DND-41 (cell line): ENCODE measurements at regions not wholly inside any gene's neighbourhood (a gene's known extent, or its start where the extent isn't known, plus 50 kb on each side); places are given as distances from the start of the nearest gene placed in this dataset.

Experiments
- ATAC-seq: fragments of 200-7000 bp; cut with Tn5 transposase; 3 replicates; pipeline ENCODE4 v1.9.1; 2021; ENCODE audit warnings: low read depth; ENCODE audit not compliant: insufficient read depth
- DNase-seq: peaks from one replicate; pipeline ENCODE4 v3.0.0-alpha.2; 2020
- H2AFZ ChIP-seq: 2 replicates; pipeline ENCODE4 v1.6.0; 2012; ENCODE audit warnings: low read depth, low read length
- H3K27ac ChIP-seq: 2 replicates; pipeline ENCODE4 v1.5.1; 2012; ENCODE audit warnings: low read length, inconsistent platforms
- H3K27me3 ChIP-seq: fragments of 200-600 bp; sonication (generic); 2 replicates; pipeline ENCODE4 v1.6.0; 2012; ENCODE audit warnings: low read length, mild to moderate bottlenecking, inconsistent platforms; ENCODE audit not compliant: insufficient read depth, poor library complexity
- H3K36me3 ChIP-seq: 2 replicates; pipeline ENCODE4 v1.5.1; 2012; ENCODE audit warnings: low read length, inconsistent platforms; ENCODE audit not compliant: insufficient read depth
- H3K4me1 ChIP-seq: 2 replicates; pipeline ENCODE4 v1.5.1; 2012; ENCODE audit warnings: mild to moderate bottlenecking, low read length; ENCODE audit not compliant: insufficient read depth
- H3K4me2 ChIP-seq: 2 replicates; pipeline ENCODE4 v1.6.0; 2012; ENCODE audit warnings: mild to moderate bottlenecking, moderate library complexity, low read length, inconsistent platforms; ENCODE audit not compliant: insufficient read depth
- H3K4me3 ChIP-seq, 2 experiments: fragments of 200-600 bp in 1 of 2; shearing (Covaris generic) in 1 of 2; 2 replicates each; pipeline ENCODE4 v1.5.1; 2012 to 2016; ENCODE audit warnings: inconsistent platforms in 2 of 2, low read length in 2 of 2, mild to moderate bottlenecking in 2 of 2, low read depth in 1 of 2, moderate library complexity in 1 of 2
- H3K79me2 ChIP-seq: 2 replicates; pipeline ENCODE4 v1.6.0; 2012; ENCODE audit warnings: low read length, inconsistent platforms; ENCODE audit not compliant: insufficient read depth
- H3K9ac ChIP-seq: 2 replicates; pipeline ENCODE4 v1.6.0; 2012; ENCODE audit warnings: low read depth, mild to moderate bottlenecking, inconsistent platforms, low read length, moderate library complexity
- H3K9me3 ChIP-seq: 2 replicates; pipeline ENCODE4 v1.5.1; 2012; ENCODE audit warnings: low read length, moderate library complexity, mild to moderate bottlenecking, inconsistent platforms; ENCODE audit not compliant: insufficient read depth, severe bottlenecking
- H4K20me1 ChIP-seq: 2 replicates; pipeline ENCODE4 v1.6.0; 2012; ENCODE audit warnings: low read length; ENCODE audit not compliant: insufficient read depth
- CTCF ChIP-seq: IDR thresholded peaks from 2 replicates; pipeline ENCODE4 v1.5.1; 2012; ENCODE audit warnings: borderline replicate concordance, low read length, moderate library complexity, mild to moderate bottlenecking; ENCODE audit not compliant: poor library complexity, severe bottlenecking; ENCODE audit errors: extremely low read depth
- EZH2 ChIP-seq: IDR thresholded peaks from 3 replicates; pipeline ENCODE4 v1.6.1; 2012; ENCODE audit warnings: borderline replicate concordance, low read depth, mild to moderate bottlenecking, moderate library complexity, low read length, inconsistent platforms; ENCODE audit not compliant: severe bottlenecking

- no peak for TF ChIP-seq CTCF
- no peak for TF ChIP-seq EZH2
- no peak for DNase-seq
These were observed 50.0 kb upstream of the TFRC start for GRCh38 chr3:196131921-196132320.

More at GRCh38 chr3:196131921-196132320, 50.0 kb upstream of the TFRC start:
- H3K4me3 ChIP-seq: no peak overlapping the region
- no peak overlapping the region for H2AFZ ChIP-seq
- no peaks in the 10 kb centered on the region for H3K36me3 ChIP-seq
- H3K9ac ChIP-seq: no peak overlapping the region
- H3K27ac ChIP-seq: no peak overlapping the region
- H3K9me3 ChIP-seq: no peaks in the 10 kb centered on the region
- H3K79me2 ChIP-seq: no peaks in the 10 kb centered on the region
- H3K4me1 ChIP-seq: peaks cover 23% of the 10 kb centered on the region
- H3K4me2 ChIP-seq: no peak overlapping the region
- no peak for ATAC-seq
- no peaks in the 10 kb centered on the region for H4K20me1 ChIP-seq
- H3K27me3 ChIP-seq: no peaks in the 10 kb centered on the region
